ENCODE measurements at regions not wholly inside any gene's neighbourhood (a gene's known extent, or its start where the extent isn't known, plus 50 kb on each side); places are given as distances from the start of the nearest gene placed in this dataset.
A peak's percentile ranks its signal among the peaks of the same experiment; 100 is the strongest.

DNA sequence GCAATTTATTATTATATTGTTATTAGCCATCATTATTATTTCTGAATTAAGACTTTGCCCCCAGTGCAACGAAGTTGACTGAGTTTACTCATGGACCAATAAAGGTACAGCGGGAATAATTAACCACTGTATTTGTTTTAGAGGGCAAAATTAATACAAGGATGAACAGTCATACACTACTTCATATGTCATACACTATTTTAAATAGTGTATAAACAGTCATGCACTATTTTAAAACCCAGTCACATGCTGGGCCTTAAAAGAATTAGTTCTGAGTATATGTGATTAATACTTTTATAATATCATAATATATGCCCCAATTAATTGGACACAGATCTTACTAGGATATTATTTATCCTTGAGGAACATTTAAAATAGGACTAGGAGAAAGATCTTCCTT, 125.3 kb upstream of the NANOGP8 start:
- intact Hi-C loops (cut with DNase I): no loop called here
- Histone ChIP-seq H3K36me3 (no peaks in the 10 kb centered on the region), H3K27me3 (no peaks in the 10 kb centered on the region), H3K4me1 (peaks cover 0 to 12% (median 0%) of the 10 kb centered on the region in 9 donors), H3K27ac (no peak overlapping the region), H3K9me3 (no peaks in the 10 kb centered on the region), H3K4me3 (no peak overlapping the region)
- 47 to 50% methylated on average over 2 of the region's 2 CpGs for WGBS, 2 donors
- TF ChIP-seq, protein P1, sequence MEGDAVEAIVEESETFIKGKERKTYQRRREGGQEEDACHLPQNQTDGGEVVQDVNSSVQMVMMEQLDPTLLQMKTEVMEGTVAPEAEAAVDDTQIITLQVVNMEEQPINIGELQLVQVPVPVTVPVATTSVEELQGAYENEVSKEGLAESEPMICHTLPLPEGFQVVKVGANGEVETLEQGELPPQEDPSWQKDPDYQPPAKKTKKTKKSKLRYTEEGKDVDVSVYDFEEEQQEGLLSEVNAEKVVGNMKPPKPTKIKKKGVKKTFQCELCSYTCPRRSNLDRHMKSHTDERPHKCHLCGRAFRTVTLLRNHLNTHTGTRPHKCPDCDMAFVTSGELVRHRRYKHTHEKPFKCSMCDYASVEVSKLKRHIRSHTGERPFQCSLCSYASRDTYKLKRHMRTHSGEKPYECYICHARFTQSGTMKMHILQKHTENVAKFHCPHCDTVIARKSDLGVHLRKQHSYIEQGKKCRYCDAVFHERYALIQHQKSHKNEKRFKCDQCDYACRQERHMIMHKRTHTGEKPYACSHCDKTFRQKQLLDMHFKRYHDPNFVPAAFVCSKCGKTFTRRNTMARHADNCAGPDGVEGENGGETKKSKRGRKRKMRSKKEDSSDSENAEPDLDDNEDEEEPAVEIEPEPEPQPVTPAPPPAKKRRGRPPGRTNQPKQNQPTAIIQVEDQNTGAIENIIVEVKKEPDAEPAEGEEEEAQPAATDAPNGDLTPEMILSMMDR (IDR thresholded peaks at IDR 0.05): no peak
- DNase-seq: no peak
- peak in 1 of 8 donors; percentile 52 for ATAC-seq

DNA sequence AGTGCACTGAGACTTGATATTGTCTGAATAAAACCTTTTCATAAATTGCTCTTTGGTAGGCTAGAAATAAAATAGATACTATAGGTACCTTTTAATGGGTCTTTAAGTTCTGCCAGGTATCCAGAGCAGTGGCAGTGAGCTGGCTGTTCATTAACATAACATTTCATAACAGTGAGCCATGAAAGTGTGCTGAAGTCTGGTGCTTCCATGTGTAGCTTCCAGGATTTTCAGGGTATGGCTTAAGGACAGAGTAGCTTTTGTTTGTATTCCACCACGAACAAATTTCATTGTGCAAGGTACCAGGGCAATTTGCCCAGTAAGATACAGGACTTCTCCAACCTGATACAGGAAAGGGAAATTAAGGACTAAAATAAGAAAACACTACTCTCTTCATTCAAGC, 124.7 kb upstream of the NANOGP8 start:
- ATAC-seq (no peak), DNase-seq (no peak)
- Histone ChIP-seq H3K4me1 (peaks cover 0 to 12% (median 0%) of the 10 kb centered on the region in 9 donors), H3K9me3 (no peaks in the 10 kb centered on the region), H3K27ac (no peak overlapping the region), H3K4me3 (no peak overlapping the region), H3K27me3 (no peaks in the 10 kb centered on the region), H3K36me3 (no peaks in the 10 kb centered on the region)
- 20 to 29% methylated on average over 1 of the region's 1 CpG for WGBS, 2 donors
- TF ChIP-seq, protein P1 (IDR thresholded peaks at IDR 0.05): no peak
- intact Hi-C loops (cut with DNase I): no loop called here

DNA sequence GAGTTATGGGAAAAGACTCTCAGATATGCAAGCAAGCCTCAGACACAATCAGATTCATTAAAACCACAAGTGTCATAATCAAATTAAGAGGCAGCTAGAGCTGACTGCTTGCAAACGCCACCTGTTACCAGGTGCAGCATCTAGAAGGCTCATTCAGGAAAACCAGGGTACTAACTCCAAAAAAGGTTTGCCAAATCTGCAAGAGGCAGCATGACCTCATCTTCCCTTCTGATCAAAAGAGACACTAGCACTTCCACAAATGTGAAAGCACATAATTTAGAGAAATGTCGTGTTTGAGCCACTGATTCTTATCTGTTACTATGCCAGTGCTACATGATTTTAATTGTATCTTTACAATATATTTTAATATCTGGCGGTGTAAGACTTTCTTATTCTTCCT, 123.3 kb upstream of the NANOGP8 start:
- H3K27ac ChIP-seq: no peak overlapping the region
- intact Hi-C loops (cut with DNase I): no loop called here
- TF ChIP-seq, protein P1 (IDR thresholded peaks at IDR 0.05): no peak
- WGBS, 2 donors: 78 to 87% methylated on average over 3 of the region's 3 CpGs
- no peak for ATAC-seq
- no peaks in the 10 kb centered on the region for H3K27me3 ChIP-seq
- no peak for DNase-seq
- H3K4me1 ChIP-seq: peaks cover 0 to 12% (median 0%) of the 10 kb centered on the region in 9 donors
- H3K4me3 ChIP-seq: no peak overlapping the region
- no peaks in the 10 kb centered on the region for H3K36me3 ChIP-seq
- H3K9me3 ChIP-seq: no peaks in the 10 kb centered on the region

DNA sequence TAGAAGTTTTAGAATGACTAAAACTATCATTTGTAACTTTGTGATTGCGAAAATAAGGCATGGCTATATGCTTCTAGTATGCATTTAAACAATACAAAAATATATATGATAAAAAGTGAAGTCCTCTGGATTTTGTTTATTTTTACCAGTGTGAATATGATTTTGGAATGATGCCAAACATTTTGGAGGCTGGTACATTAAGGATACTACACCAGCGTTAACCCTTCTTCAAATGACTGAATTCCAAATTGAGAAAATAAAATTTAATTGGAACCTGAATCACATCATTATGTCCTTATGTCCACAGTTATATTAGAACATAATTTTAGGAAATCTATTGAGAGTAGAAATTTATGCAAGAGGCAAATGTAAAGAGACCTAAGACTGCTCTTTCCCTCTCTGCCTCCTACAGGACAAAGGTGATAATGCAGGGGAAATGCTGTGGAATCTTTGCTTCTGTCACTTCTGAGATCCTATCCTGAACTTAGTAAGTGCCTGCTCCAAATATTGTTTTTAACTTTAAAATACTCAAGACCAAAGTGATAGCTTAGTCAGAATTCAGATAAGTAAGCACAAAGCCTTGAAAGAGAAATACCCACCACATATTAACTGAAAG, 121.1 kb upstream of the NANOGP8 start:
- Histone ChIP-seq H3K27me3 (no peaks in the 10 kb centered on the region), H3K27ac (no peak overlapping the region), H3K4me1 (peaks cover 0 to 8% (median 0%) of the 10 kb centered on the region in 9 donors), H3K36me3 (no peaks in the 10 kb centered on the region), H3K9me3 (no peaks in the 10 kb centered on the region), H3K4me3 (no peak overlapping the region)
- WGBS, 2 donors: 95 to 96% methylated on average over 2 of the region's 2 CpGs
- ATAC-seq (no peak), DNase-seq (no peak)
- intact Hi-C loops (cut with DNase I): no loop called here
- TF ChIP-seq, protein P1 (IDR thresholded peaks at IDR 0.05): peak in 2 of 9 donors; percentile 25 to 27

All from heart right ventricle (tissue), 16 donors.